K562 (cell line): ENCODE measurements at regions not wholly inside any gene's neighbourhood (a gene's known extent, or its start where the extent isn't known, plus 50 kb on each side); places are given as distances from the start of the nearest gene placed in this dataset.

ENCODE experiments used
- ILF3 ChIP-seq: fragments of 450-650 bp; IDR thresholded peaks from 2 replicates; pipeline ENCODE4 v1.6.1; 2018; ENCODE audit warnings: antibody characterized with exemption, mild to moderate bottlenecking, moderate library complexity, borderline replicate concordance
- TEAD4 ChIP-seq, 2 experiments: sonication (generic) in 1 of 2; formaldehyde crosslinking in 1 of 2; IDR thresholded peaks; 2 replicates each; pipeline versions ENCODE4 v1.6.1 to v1.8.0; 2012 to 2022; ENCODE audit warnings: borderline replicate concordance in 1 of 2, inconsistent platforms in 1 of 2, low read length in 1 of 2, mild to moderate bottlenecking in 1 of 2, missing genetic modification reagents in 1 of 2
- TF ChIP-seq, protein P1 (sequence below): fragments of 250-450 bp; sonication (Bioruptor Pico); IDR thresholded peaks from 2 replicates; pipeline ENCODE4 v1.5.0; 2021

DNA sequence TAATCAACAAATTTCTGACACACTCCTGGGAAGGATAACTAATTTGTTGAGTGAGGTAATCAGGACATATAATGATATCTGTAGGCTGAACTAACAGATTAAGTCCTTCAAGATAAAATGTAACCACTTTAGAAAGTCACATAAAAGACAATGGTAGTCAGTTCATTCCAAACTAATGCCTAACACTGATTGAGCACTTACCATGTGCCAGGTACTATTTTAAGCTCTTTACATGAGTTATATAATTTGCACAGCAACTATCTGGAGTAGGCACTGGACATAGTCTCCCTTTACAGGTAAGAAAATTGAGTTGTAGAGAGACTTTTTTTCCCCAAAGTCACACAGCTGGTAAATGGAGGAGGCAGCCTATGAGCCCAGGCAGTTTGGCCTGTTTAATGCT, 211.2 kb upstream of the CFAP20DC start:
- TF ChIP-seq ILF3, result no peak
- TF ChIP-seq, protein P1, sequence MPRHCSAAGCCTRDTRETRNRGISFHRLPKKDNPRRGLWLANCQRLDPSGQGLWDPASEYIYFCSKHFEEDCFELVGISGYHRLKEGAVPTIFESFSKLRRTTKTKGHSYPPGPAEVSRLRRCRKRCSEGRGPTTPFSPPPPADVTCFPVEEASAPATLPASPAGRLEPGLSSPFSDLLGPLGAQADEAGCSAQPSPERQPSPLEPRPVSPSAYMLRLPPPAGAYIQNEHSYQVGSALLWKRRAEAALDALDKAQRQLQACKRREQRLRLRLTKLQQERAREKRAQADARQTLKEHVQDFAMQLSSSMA (CRISPR knock-in tag), result no peak
- TF ChIP-seq TEAD4 (IDR thresholded peaks at IDR 0.05; ENCODE audit: low read length), result no peak
- TF ChIP-seq TEAD4 (CRISPR knock-in tag; IDR thresholded peaks at IDR 0.05; ENCODE audit: borderline replicate concordance), result no peak
